ENCODE measurements at regions not wholly inside any gene's neighbourhood (a gene's known extent, or its start where the extent isn't known, plus 50 kb on each side); places are given as distances from the start of the nearest gene placed in this dataset.

GRCh38 chr2:128714851-128715312 lies 396.2 kb upstream of the HS6ST1 start:
- no peaks in the 10 kb centered on the region for H4K20me1 ChIP-seq (ENCODE audit: insufficient read depth)
- TF ChIP-seq USF1 (IDR thresholded peaks at IDR 0.05; ENCODE audit: borderline replicate concordance, low read depth) (no peak), FOXJ3 (CRISPR knock-in tag; IDR thresholded peaks at IDR 0.05) (no peak), NFIC (IDR thresholded peaks at IDR 0.05; ENCODE audit: borderline replicate concordance) (no peak), YY1 (IDR thresholded peaks at IDR 0.05; ENCODE audit: low read depth) (no peak)
- TF ChIP-seq, protein P1, sequence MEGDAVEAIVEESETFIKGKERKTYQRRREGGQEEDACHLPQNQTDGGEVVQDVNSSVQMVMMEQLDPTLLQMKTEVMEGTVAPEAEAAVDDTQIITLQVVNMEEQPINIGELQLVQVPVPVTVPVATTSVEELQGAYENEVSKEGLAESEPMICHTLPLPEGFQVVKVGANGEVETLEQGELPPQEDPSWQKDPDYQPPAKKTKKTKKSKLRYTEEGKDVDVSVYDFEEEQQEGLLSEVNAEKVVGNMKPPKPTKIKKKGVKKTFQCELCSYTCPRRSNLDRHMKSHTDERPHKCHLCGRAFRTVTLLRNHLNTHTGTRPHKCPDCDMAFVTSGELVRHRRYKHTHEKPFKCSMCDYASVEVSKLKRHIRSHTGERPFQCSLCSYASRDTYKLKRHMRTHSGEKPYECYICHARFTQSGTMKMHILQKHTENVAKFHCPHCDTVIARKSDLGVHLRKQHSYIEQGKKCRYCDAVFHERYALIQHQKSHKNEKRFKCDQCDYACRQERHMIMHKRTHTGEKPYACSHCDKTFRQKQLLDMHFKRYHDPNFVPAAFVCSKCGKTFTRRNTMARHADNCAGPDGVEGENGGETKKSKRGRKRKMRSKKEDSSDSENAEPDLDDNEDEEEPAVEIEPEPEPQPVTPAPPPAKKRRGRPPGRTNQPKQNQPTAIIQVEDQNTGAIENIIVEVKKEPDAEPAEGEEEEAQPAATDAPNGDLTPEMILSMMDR (IDR thresholded peaks at IDR 0.05) = no peak
- CTCF ChIA-PET = interaction anchor here (0.9 to 1.5 kb wide), 3 partner anchors 11 to 22 kb away, joined by 3 to 6 read pairs (median 4); no protein-coding TSS in a partner anchor
- no peaks in the 10 kb centered on the region for H3K9me3 ChIP-seq
- 34% methylated on average over 5 of the region's 6 CpGs for WGBS (ENCODE audit: low lambda C conversion rate)
- H3K4me2 ChIP-seq = no peak overlapping the region
- H3K27me3 ChIP-seq (ENCODE audit: insufficient read depth) = no peaks in the 10 kb centered on the region
- no peaks in the 10 kb centered on the region for H3K4me1 ChIP-seq (ENCODE audit: control insufficient read depth in 1 of 2, insufficient read depth in 2 of 2, low read depth in 1 of 2, low read length in 1 of 2)
- H3K9ac ChIP-seq = no peak overlapping the region
- no peak overlapping the region for H2AFZ ChIP-seq (ENCODE audit: low read depth)
- no peaks in the 10 kb centered on the region for H3K79me2 ChIP-seq (ENCODE audit: insufficient read depth)
- H3K9me2 ChIP-seq = no peaks in the 10 kb centered on the region
- H3K27ac ChIP-seq (ENCODE audit: low read depth in 2 of 2, low read length in 1 of 2) = no peak overlapping the region
- no peak for DNase-seq
- no peaks in the 10 kb centered on the region for H3K36me3 ChIP-seq (replicated peaks in 1 of 2; ENCODE audit: control insufficient read depth in 1 of 2, insufficient read depth in 2 of 2, low read length in 1 of 2)
- POLR2A ChIA-PET = no interaction called here
- no peaks in the 10 kb centered on the region for H3F3A ChIP-seq (replicated peaks; ENCODE audit: insufficient read depth)
- H3K4me3 ChIP-seq (ENCODE audit: low read depth in 2 of 2, low read length in 1 of 2) = no peak overlapping the region

- Histone ChIP-seq H4K20me1 (ENCODE audit: insufficient read depth) (no peaks in the 10 kb centered on the region), H3K36me3 (replicated peaks in 1 of 2; ENCODE audit: control insufficient read depth in 1 of 2, insufficient read depth in 2 of 2, low read length in 1 of 2) (no peaks in the 10 kb centered on the region), H3K4me1 (ENCODE audit: control insufficient read depth in 1 of 2, insufficient read depth in 2 of 2, low read depth in 1 of 2, low read length in 1 of 2) (no peaks in the 10 kb centered on the region), H3K4me3 (ENCODE audit: low read depth in 2 of 2, low read length in 1 of 2) (no peak overlapping the region), H3K4me2 (no peak overlapping the region), H3F3A (replicated peaks; ENCODE audit: insufficient read depth) (no peaks in the 10 kb centered on the region), H3K9ac (no peak overlapping the region), H3K79me2 (ENCODE audit: insufficient read depth) (no peaks in the 10 kb centered on the region), H3K27ac (ENCODE audit: low read depth in 2 of 2, low read length in 1 of 2) (no peak overlapping the region), H2AFZ (ENCODE audit: low read depth) (no peak overlapping the region), H3K9me2 (no peaks in the 10 kb centered on the region), H3K9me3 (no peaks in the 10 kb centered on the region), H3K27me3 (ENCODE audit: insufficient read depth) (no peaks in the 10 kb centered on the region)
- CTCF ChIA-PET = interaction anchor here (0.9 to 1.5 kb wide), 2 partner anchors 14 to 21 kb away, joined by 3 to 6 read pairs; no protein-coding TSS in a partner anchor
- TF ChIP-seq RFX5 (IDR thresholded peaks at IDR 0.05; ENCODE audit: low read length) (no peak), RCOR1 (IDR thresholded peaks at IDR 0.05; ENCODE audit: low read length) (no peak), YY1 (IDR thresholded peaks at IDR 0.05; ENCODE audit: low read depth) (no peak), FOXM1 (IDR thresholded peaks at IDR 0.05; ENCODE audit: low read depth) (no peak), ELF1 (IDR thresholded peaks at IDR 0.05) (no peak), RXRA (IDR thresholded peaks at IDR 0.05; ENCODE audit: borderline replicate concordance, low read depth) (no peak), FOSL2 (IDR thresholded peaks at IDR 0.05; ENCODE audit: borderline replicate concordance, low read depth) (no peak), FOXJ3 (CRISPR knock-in tag; IDR thresholded peaks at IDR 0.05) (no peak), SIN3A (IDR thresholded peaks at IDR 0.05; ENCODE audit: borderline replicate concordance, low read depth, low read length) (no peak), GABPA (IDR thresholded peaks at IDR 0.05; ENCODE audit: low read depth) (no peak), ZBTB33 (IDR thresholded peaks at IDR 0.05; ENCODE audit: borderline replicate concordance, low read depth) (no peak), CHD2 (IDR thresholded peaks at IDR 0.05; ENCODE audit: low read length, partially characterized antibody) (no peak), EP300 (IDR thresholded peaks at IDR 0.05; ENCODE audit: borderline replicate concordance in 1 of 2, low read depth in 1 of 2, low read length in 1 of 2) (no peak)
- TF ChIP-seq, protein P1 (IDR thresholded peaks at IDR 0.05) = no peak
- TF ChIP-seq, protein P2, sequence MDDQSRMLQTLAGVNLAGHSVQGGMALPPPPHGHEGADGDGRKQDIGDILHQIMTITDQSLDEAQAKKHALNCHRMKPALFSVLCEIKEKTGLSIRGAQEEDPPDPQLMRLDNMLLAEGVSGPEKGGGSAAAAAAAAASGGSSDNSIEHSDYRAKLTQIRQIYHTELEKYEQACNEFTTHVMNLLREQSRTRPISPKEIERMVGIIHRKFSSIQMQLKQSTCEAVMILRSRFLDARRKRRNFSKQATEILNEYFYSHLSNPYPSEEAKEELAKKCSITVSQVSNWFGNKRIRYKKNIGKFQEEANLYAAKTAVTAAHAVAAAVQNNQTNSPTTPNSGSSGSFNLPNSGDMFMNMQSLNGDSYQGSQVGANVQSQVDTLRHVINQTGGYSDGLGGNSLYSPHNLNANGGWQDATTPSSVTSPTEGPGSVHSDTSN (IDR thresholded peaks at IDR 0.05) = no peak
- DNase-seq = no peak
- POLR2A ChIA-PET = no interaction called here
- WGBS (ENCODE audit: low lambda C conversion rate) = 52% methylated on average over 7 of the region's 7 CpGs
Measured at GRCh38 chr2:128715360-128715759, 396.7 kb upstream of the HS6ST1 start.

All from SK-N-SH (cell line).